Gastroesophageal sphincter (tissue), 3 donors: ENCODE measurements at regions not wholly inside any gene's neighbourhood (a gene's known extent, or its start where the extent isn't known, plus 50 kb on each side); places are given as distances from the start of the nearest gene placed in this dataset.

Source experiments
- EP300 ChIP-seq: sonication (generic); formaldehyde crosslinking; IDR thresholded peaks from one replicate; pipeline ENCODE4 v1.6.1; 2017; ENCODE audit warnings: antibody characterized with exemption, mild to moderate bottlenecking
- TF ChIP-seq, protein P1 (sequence below), 4 experiments: fragments of 200-600 bp in 2 of 4; fragments of 450-650 bp in 2 of 4; sonication (generic) in 1 of 4; IDR thresholded peaks; one replicate each; pipeline ENCODE4 v1.5.1; 2017 to 2019; ENCODE audit warnings: antibody characterized with exemption in 4 of 4, mild to moderate bottlenecking in 2 of 4, moderate library complexity in 2 of 4

- TF ChIP-seq EP300, result no peak
- TF ChIP-seq, protein P1, sequence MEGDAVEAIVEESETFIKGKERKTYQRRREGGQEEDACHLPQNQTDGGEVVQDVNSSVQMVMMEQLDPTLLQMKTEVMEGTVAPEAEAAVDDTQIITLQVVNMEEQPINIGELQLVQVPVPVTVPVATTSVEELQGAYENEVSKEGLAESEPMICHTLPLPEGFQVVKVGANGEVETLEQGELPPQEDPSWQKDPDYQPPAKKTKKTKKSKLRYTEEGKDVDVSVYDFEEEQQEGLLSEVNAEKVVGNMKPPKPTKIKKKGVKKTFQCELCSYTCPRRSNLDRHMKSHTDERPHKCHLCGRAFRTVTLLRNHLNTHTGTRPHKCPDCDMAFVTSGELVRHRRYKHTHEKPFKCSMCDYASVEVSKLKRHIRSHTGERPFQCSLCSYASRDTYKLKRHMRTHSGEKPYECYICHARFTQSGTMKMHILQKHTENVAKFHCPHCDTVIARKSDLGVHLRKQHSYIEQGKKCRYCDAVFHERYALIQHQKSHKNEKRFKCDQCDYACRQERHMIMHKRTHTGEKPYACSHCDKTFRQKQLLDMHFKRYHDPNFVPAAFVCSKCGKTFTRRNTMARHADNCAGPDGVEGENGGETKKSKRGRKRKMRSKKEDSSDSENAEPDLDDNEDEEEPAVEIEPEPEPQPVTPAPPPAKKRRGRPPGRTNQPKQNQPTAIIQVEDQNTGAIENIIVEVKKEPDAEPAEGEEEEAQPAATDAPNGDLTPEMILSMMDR (IDR thresholded peaks at IDR 0.05), result no peak
These were observed 647.4 kb downstream of the MTRR start for GRCh38 chr5:8516356-8516755.
